ENCODE measurements at regions not wholly inside any gene's neighbourhood (a gene's known extent, or its start where the extent isn't known, plus 50 kb on each side); places are given as distances from the start of the nearest gene placed in this dataset.

DNA sequence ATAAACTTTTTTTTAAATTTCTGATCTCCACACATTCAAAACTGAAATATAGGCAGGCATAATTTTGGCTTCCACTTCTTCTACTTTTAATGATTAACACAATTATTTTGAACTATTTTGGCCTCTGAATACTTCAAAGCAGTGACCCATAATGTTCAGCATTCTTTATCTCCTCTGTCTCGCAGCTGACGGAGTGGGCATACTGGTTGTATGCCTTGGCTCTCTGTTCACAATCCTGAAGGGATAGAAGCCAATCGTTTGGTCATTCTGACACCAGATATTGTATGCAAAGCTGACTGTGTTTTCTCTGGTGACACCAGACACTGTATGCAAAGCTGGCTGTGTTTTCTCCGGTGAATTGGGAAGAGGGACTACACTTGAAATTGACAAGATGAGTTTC lies 833.0 kb downstream of the EFNB2 start:
- TF ChIP-seq CTCF (IDR thresholded peaks at IDR 0.05) = no peak
- TF ChIP-seq POLR2A (IDR thresholded peaks at IDR 0.05) = no peak

Data from right lobe of liver (tissue), 4 donors.